ENCODE measurements at regions not wholly inside any gene's neighbourhood (a gene's known extent, or its start where the extent isn't known, plus 50 kb on each side); places are given as distances from the start of the nearest gene placed in this dataset.

DNA sequence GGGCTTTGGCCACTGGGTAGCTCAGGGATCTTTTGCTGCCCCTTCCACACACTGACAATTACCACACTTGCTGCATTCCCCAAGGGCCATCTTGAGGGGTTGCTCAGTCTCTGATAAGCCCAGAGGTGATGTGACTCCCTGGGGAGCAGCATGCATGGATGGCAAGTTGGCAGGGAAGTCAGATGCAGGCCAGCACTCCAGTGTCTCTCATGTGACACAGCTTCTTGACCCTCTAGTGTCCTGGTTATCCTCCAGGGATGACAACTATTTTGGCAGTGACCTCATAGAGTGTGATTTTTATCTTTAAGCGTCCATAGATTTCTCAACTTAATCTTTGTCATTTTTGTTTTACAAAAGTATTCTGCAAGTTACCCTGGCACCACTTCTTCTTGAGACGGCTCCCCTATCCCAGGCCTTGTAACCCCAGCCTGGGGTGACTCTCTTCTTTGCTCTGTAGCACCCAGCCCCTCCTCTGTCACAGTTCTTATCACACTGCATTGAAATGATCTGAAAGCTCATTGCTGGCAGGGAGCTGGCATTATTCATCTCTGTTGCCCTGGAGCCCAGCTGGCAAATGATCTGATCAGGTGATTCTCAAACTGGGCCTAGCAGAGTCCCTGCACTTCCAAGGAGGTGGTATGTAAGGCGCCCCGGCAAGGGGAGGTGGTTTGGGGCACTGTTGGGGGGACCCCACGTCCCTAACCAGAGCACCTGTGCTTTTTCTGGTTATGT lies 72.6 kb downstream of the TENT5C start:
- DNase-seq (ENCODE audit: low spot score): no peak

- DNase-seq (ENCODE audit: low spot score): no peak
These were observed 73.5 kb downstream of the TENT5C start for GRCh38 chr1:117679299-117679698.

DNA sequence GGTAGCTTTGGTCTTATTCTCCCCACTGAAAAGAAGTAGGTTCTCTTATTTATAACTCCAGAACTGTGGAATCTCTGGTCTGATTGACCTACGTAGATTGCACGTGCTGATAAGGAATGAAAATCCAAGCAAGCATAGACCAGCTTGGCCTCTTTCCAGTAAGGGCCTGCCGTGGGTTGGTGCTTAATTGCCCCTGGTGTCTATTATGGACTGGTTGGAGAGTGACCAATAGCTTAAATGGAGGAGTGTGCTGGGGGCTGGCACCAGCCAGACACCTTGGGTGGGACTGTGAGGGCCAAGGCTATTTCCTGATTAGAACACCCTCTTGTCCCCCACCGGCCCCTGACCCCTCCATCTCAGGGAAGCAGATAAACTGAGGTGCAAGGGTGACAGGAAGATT lies 74.0 kb downstream of the TENT5C start:
- no peak for DNase-seq (ENCODE audit: low spot score)

- no peak for DNase-seq (ENCODE audit: low spot score)
These were observed 74.6 kb downstream of the TENT5C start for GRCh38 chr1:117680316-117681002.

DNA sequence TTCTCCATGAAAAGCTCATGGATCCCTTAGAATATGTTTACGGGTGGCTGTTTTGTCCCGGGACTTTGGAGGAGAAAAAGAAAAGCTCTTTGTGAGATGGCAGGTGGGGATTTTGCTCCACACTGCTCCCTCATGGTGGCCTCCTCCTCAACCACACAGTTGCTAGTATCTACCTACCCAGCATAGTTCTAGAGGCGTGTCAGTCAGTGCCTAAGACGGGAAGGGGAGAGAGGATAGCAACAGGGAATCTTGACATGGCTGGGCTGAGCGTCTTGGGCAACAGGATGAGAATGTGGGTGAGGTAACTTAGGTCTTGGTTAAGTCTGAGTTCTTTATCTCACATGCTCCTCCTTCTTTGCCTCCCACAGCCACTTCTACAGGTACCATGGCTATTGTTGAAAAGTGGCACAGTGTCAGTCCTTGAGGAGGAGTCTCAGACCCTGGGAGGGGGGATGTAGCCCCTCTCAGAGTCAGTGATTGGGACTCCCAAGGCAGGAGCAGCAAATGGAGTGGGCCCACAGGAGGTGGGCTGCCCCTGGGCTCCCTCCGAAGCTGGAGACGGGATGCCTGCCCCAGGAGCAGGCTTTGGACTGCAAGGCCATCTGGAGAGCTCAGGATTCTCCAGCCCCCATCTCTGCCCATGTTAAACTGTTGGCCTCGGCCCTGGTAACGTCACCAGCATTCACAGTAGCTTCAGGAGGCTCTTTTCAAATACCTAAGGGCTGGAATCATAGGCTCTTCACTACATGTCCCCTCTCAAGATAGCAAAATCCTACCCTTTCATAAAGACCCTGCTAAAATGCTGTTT lies 75.4 kb downstream of the TENT5C start:
- DNase-seq (ENCODE audit: low spot score): no peak

GRCh38 chr1:117681901-117682250 lies 76.0 kb downstream of the TENT5C start:
- DNase-seq (ENCODE audit: low spot score): no peak

DNA sequence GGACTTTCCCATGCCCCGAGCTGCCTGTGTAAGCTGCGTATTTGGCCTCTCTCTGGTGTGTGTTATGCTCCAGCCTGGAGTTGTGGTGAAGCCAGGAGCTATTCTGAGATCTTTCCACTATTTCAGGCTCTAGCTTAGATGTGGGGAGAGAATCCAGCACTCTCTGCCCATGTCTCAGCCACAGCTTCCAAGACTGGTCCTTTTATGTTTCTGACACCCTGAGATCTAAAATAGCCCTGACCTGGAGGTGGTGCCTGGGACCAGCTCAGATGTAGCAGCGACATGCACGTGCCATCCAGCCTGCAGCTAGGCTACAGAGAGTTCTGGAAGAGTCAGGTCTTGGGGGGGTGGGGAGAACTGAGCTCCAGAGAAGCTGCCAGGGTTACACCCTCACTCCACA lies 76.5 kb downstream of the TENT5C start:
- DNase-seq (ENCODE audit: low spot score): no peak

- no peak for DNase-seq (ENCODE audit: low spot score)
These were observed 77.9 kb downstream of the TENT5C start for GRCh38 chr1:117683571-117684285.

GRCh38 chr1:117685936-117686806 lies 80.3 kb downstream of the TENT5C start:
- DNase-seq (ENCODE audit: low spot score): no peak

- no peak for DNase-seq (ENCODE audit: low spot score)
These were observed 81.1 kb downstream of the TENT5C start for GRCh38 chr1:117686907-117687306.

DNA sequence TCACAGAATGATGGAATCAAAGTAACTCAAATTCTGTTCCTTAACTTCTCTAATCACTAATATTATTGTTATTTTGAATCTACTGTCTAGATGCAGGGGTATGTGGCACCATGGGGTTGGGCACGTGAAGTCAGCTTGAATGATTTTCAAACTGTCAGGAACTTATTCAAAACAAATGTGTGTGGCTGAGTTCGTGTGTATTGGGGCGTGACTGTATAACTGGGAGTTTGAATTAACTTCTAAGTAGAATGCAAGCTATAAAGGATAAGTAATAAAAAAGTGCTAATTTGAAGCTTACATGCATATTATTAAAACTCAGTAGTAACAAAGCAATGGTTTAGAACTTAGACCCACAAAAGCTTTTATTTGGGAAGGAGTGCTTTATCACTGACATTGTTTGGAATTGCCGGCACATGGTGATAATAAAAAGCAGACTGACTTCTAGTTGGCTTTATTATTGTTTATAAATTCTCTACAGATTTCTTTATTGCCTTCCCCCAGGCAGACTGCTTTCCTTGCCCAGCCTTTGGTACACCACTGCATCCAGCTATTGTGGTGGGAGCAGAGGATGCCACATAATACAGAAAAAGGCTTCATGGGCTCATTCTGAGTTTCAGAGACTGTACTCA lies 84.3 kb downstream of the TENT5C start:
- no peak for DNase-seq (ENCODE audit: low spot score)

DNA sequence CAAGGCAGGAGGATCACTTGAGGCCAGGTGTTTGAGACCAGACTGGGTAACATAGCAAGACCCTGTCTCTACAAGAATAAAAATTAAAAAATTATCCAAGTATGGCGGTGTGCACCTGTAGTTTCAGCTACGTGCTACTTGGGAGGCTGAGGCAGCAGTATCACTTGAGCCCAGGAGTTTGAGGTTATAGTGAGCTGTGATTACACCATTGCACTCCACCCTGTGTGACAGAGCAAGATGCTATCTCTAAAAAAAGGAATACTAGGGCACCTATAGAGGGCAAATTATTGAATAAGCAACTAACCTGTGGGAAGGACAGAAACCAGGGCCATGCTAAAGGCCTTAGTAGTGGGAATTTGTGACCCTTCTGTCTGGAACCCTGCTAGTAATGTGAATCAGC lies 86.1 kb downstream of the TENT5C start:
- no peak for DNase-seq (ENCODE audit: low spot score)

GRCh38 chr1:117694543-117694942 lies 88.7 kb downstream of the TENT5C start:
- DNase-seq (ENCODE audit: low spot score): no peak

DNA sequence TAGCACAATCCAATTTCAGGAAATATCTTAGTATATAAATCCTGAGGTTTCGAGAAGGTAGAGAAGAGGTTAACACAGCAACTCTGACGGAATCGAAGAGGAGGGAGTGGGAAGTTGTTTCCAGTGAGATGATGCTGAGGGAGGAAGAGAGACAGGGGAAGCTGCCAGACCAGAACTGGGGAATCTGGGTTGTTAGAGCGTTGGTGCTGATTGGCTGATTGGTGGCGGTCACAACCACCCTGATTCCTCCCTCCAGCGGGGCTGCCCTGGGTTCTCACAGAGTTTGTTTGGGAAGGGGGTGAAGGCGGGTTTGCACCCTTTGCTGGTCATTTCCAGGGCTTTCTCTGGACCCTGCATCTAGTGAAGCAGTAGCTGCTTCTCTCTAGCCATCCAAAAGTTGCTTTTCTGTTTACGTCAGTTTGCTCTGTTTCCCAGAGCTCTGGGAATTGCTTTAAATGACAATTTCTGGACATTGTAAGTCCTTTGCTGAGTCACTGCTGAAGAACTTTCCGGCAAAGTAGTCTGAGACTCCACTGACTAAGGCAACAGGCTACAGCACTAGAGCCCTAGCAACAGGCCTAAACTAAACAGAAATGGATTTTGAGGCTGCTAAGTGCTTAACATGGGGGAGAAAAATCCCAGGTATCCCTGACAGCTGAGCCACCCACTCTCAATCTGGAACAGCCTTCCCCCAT lies 90.1 kb downstream of the TENT5C start:
- no peak for DNase-seq (ENCODE audit: low spot score)

DNA sequence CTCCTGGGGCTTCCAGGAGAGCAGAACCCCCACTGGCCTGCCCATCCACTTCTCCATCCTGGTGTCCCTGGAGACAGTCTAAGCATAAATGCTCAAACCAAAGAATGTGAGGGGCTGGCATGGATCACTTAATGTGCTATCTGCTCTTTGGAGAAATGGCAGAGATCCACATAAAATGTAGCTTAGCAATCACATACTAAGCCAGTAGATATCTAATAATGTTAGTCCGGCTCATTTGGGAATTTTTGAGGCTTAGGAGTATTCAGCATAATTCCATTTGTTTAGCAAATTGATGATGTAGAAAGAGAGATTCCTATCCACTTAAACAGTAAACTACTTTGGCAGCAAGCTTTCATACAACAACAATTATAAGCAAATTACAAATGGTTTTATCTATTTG lies 90.7 kb downstream of the TENT5C start:
- DNase-seq (ENCODE audit: low spot score): no peak

DNA sequence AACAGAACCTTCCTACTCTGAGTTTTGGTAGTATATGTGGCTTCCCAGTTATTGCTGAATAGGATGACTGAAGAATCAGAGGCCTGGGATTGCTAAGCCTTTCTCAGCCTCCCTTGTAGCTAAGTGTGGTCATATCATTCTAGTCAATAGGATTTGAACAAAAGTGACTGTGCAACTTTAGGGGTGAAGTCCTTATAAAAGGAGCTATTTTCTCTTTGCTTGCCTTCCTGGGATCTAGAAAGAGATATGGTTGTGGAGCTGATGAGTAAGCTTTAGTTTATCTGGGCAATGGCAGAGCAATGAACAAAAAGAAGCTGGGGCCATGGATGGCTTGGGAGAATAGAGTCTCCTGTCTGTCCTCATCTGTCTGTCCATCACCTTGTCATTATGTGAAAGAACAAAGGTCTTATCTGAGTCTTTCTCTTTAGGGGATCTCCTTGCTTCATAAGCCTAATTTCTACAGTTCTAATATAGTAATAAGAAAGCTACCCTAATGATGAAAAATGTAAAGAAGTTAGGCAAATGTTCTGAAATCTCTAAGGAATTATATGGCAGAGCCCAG lies 91.5 kb downstream of the TENT5C start:
- no peak for DNase-seq (ENCODE audit: low spot score)

- DNase-seq (ENCODE audit: low spot score): no peak
These were observed 92.7 kb downstream of the TENT5C start for GRCh38 chr1:117698398-117699160.

DNA sequence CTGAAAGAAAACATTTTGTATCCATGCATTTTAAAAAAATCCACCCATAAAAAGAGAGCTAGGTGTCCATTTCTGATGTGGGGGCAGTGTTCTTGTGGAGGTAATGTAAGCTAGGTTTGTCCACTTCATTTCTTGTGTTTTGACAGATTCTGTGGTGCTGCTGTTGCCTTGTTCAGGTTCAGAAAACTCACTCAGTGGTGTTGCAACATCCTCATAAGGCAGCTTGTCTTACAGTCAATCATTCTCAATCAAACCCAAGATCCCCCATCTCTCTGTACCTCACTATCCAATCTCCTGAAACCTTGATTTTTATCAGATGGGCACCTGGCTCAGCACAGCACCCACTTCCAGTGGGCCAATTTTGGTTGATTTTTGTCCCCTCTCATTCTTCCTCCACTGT lies 94.1 kb downstream of the TENT5C start:
- DNase-seq (ENCODE audit: low spot score): no peak

- no peak for DNase-seq (ENCODE audit: low spot score)
These were observed 96.8 kb downstream of the TENT5C start for GRCh38 chr1:117702654-117703053.
